Neural progenitor cell (in vitro differentiated cells): ENCODE measurements at regions not wholly inside any gene's neighbourhood (a gene's known extent, or its start where the extent isn't known, plus 50 kb on each side); places are given as distances from the start of the nearest gene placed in this dataset.

Experiments used
- DNase-seq: peaks from one replicate; pipeline ENCODE4 v3.0.0-alpha.2; 2016; ENCODE audit warnings: low spot score
- H2AFZ ChIP-seq: fragments of 200-600 bp; sonication (generic); replicated peaks from 2 replicates; pipeline ENCODE4 v1.6.1; 2016; ENCODE audit warnings: antibody characterized with exemption
- H3F3A ChIP-seq: fragments of 200-600 bp; sonication (generic); 2 replicates; pipeline ENCODE4 v1.6.1; 2016; ENCODE audit warnings: antibody characterized with exemption, low read depth
- H3K27ac ChIP-seq: fragments of 200-600 bp; sonication (generic); 2 replicates; pipeline ENCODE4 v1.5.1; 2016; ENCODE audit warnings: mild to moderate bottlenecking
- H3K27me3 ChIP-seq: fragments of 200-600 bp; sonication (generic); 2 replicates; pipeline ENCODE4 v1.6.1; 2016; ENCODE audit warnings: mild to moderate bottlenecking, moderate library complexity
- H3K36me3 ChIP-seq: fragments of 200-600 bp; sonication (generic); 2 replicates; pipeline ENCODE4 v1.5.1; 2016
- H3K4me1 ChIP-seq: fragments of 200-600 bp; sonication (generic); 2 replicates; pipeline ENCODE4 v1.6.1; 2016; ENCODE audit warnings: mixed run types
- H3K4me2 ChIP-seq: fragments of 200-600 bp; sonication (generic); 2 replicates; pipeline ENCODE4 v1.6.1; 2016
- H3K4me3 ChIP-seq: fragments of 200-600 bp; sonication (generic); 2 replicates; pipeline ENCODE4 v1.5.1; 2016
- H3K79me2 ChIP-seq: fragments of 200-600 bp; sonication (generic); 2 replicates; pipeline ENCODE4 v1.6.1; 2016; ENCODE audit warnings: low read depth
- H3K9ac ChIP-seq: fragments of 200-600 bp; sonication (generic); 2 replicates; pipeline ENCODE4 v1.6.1; 2016
- H3K9me3 ChIP-seq: fragments of 200-600 bp; sonication (generic); 2 replicates; pipeline ENCODE4 v1.5.1; 2016; ENCODE audit warnings: low read depth
- H4K20me1 ChIP-seq: fragments of 200-600 bp; sonication (generic); 2 replicates; pipeline ENCODE4 v1.6.1; 2016; ENCODE audit warnings: low read depth
- H3K27ac Mint-ChIP-seq: 3 replicates; pipeline ENCODE4 v1.8.0; 2021; ENCODE audit warnings: mixed read lengths
- H3K27me3 Mint-ChIP-seq: 2 replicates; pipeline ENCODE4 v1.8.0; 2022; ENCODE audit warnings: low read depth, mild to moderate bottlenecking, inconsistent platforms, moderate library complexity, mixed read lengths; ENCODE audit not compliant: insufficient read depth
- H3K36me3 Mint-ChIP-seq: 3 replicates; pipeline ENCODE4 v1.8.0; 2021; ENCODE audit warnings: mixed read lengths
- H3K4me1 Mint-ChIP-seq: 3 replicates; pipeline ENCODE4 v1.8.0; 2021; ENCODE audit warnings: mixed read lengths
- H3K4me3 Mint-ChIP-seq: 3 replicates; pipeline ENCODE4 v1.8.0; 2021; ENCODE audit warnings: mild to moderate bottlenecking, moderate library complexity, mixed read lengths
- H3K9me3 Mint-ChIP-seq: 3 replicates; pipeline ENCODE4 v1.8.0; 2020; ENCODE audit warnings: mixed read lengths
- CTCF ChIP-seq: fragments of 200-600 bp; sonication (generic); IDR thresholded peaks from 2 replicates; pipeline ENCODE4 v1.5.1; 2017; ENCODE audit warnings: antibody characterized with exemption, mild to moderate bottlenecking
- EZH2 ChIP-seq: fragments of 200-600 bp; sonication (generic); IDR thresholded peaks from 2 replicates; pipeline ENCODE4 v1.6.1; 2017; ENCODE audit warnings: antibody characterized with exemption, mild to moderate bottlenecking, moderate library complexity
- EZH2phosphoT487 ChIP-seq: fragments of 200-600 bp; sonication (generic); IDR thresholded peaks from 2 replicates; pipeline ENCODE4 v1.6.1; 2017; ENCODE audit warnings: antibody characterized with exemption

- H3K4me2 ChIP-seq, result no peak overlapping the region
- Mint-ChIP-seq H3K4me3 (no peak overlapping the region), H3K4me1 (peaks cover 2% of the 10 kb centered on the region), H3K36me3 (no peaks in the 10 kb centered on the region), H3K27ac (no peak overlapping the region), H3K9me3 (no peaks in the 10 kb centered on the region), H3K27me3 (no peaks in the 10 kb centered on the region)
- H3K4me3 ChIP-seq, result no peak overlapping the region
- TF ChIP-seq EZH2phosphoT487 (no peak), EZH2 (no peak), CTCF (peak; percentile 58)
- H4K20me1 ChIP-seq, result no peaks in the 10 kb centered on the region
- H3K9ac ChIP-seq, result no peak overlapping the region
- H3K9me3 ChIP-seq, result no peaks in the 10 kb centered on the region
- H3K27me3 ChIP-seq, result no peaks in the 10 kb centered on the region
- peak overlapping the region; percentile 53 for H2AFZ ChIP-seq
- no peak overlapping the region for H3K27ac ChIP-seq
- DNase-seq, result peak; percentile 65
- no peaks in the 10 kb centered on the region for H3K4me1 ChIP-seq
- H3K36me3 ChIP-seq, result no peaks in the 10 kb centered on the region
- no peaks in the 10 kb centered on the region for H3F3A ChIP-seq
- H3K79me2 ChIP-seq, result no peaks in the 10 kb centered on the region
Measured at GRCh38 chr14:45716572-45716971, 463.6 kb upstream of the MIS18BP1 start.

- Histone ChIP-seq H3K36me3 (no peaks in the 10 kb centered on the region), H4K20me1 (no peaks in the 10 kb centered on the region), H3K4me2 (no peak overlapping the region), H3K4me1 (no peaks in the 10 kb centered on the region), H3K9me3 (no peaks in the 10 kb centered on the region), H3F3A (no peaks in the 10 kb centered on the region), H3K79me2 (no peaks in the 10 kb centered on the region), H3K9ac (no peak overlapping the region), H3K27me3 (no peaks in the 10 kb centered on the region), H3K27ac (no peak overlapping the region), H2AFZ (no peak overlapping the region), H3K4me3 (no peak overlapping the region)
- no peak for DNase-seq
- Mint-ChIP-seq H3K27ac (no peak overlapping the region), H3K27me3 (no peaks in the 10 kb centered on the region), H3K4me1 (peaks cover 2% of the 10 kb centered on the region), H3K4me3 (no peak overlapping the region), H3K9me3 (no peaks in the 10 kb centered on the region), H3K36me3 (no peaks in the 10 kb centered on the region)
- no peak for TF ChIP-seq EZH2
- TF ChIP-seq EZH2phosphoT487, result no peak
- no peak for TF ChIP-seq CTCF
Measured at GRCh38 chr14:45715946-45716345, 462.9 kb upstream of the MIS18BP1 start.

- H3K27me3 ChIP-seq, result no peaks in the 10 kb centered on the region
- no peaks in the 10 kb centered on the region for H3F3A ChIP-seq
- H3K27ac ChIP-seq, result no peak overlapping the region
- H3K9ac ChIP-seq, result no peak overlapping the region
- TF ChIP-seq EZH2phosphoT487 (no peak), CTCF (no peak)
- no peak overlapping the region for H3K4me2 ChIP-seq
- no peaks in the 10 kb centered on the region for H3K79me2 ChIP-seq
- no peak overlapping the region for H3K4me3 Mint-ChIP-seq
- H4K20me1 ChIP-seq, result no peaks in the 10 kb centered on the region
- no peaks in the 10 kb centered on the region for H3K36me3 Mint-ChIP-seq
- H3K36me3 ChIP-seq, result no peaks in the 10 kb centered on the region
- peaks cover 3% of the 10 kb centered on the region for H3K27me3 Mint-ChIP-seq
- H2AFZ ChIP-seq, result no peak overlapping the region
- no peak overlapping the region for H3K27ac Mint-ChIP-seq
- H3K9me3 ChIP-seq, result no peaks in the 10 kb centered on the region
- no peak overlapping the region for H3K4me3 ChIP-seq
- no peaks in the 10 kb centered on the region for H3K4me1 ChIP-seq
- H3K4me1 Mint-ChIP-seq, result peaks cover 2% of the 10 kb centered on the region
- H3K9me3 Mint-ChIP-seq, result no peaks in the 10 kb centered on the region
- no peak for DNase-seq
Measured at GRCh38 chr14:45709541-45709940, 456.5 kb upstream of the MIS18BP1 start.
